ENCODE measurements at regions not wholly inside any gene's neighbourhood (a gene's known extent, or its start where the extent isn't known, plus 50 kb on each side); places are given as distances from the start of the nearest gene placed in this dataset.
A peak's percentile ranks its signal among the peaks of the same experiment; 100 is the strongest.
"Not testable (repeated sequence)": the region's sequence is repeated elsewhere in the genome, so short reads cannot be mapped to it uniquely, and the experiment has no call there.

- not testable (repeated sequence) for DNase-seq
Measured at GRCh38 chr20:50362177-50362576, 148.0 kb upstream of the PTPN1 start.

GRCh38 chr20:50363027-50363426 lies 147.2 kb upstream of the PTPN1 start:
- no peak for DNase-seq

GRCh38 chr20:50363479-50363878 lies 146.7 kb upstream of the PTPN1 start:
- no peak for DNase-seq

GRCh38 chr20:50364542-50364941 lies 145.6 kb upstream of the PTPN1 start:
- DNase-seq: no peak

GRCh38 chr20:50366270-50367103 lies 143.7 kb upstream of the PTPN1 start:
- peak; percentile 28 for DNase-seq

GRCh38 chr20:50367104-50367674 lies 143.0 kb upstream of the PTPN1 start:
- no peak for DNase-seq

GRCh38 chr20:50367739-50368375 lies 142.3 kb upstream of the PTPN1 start:
- DNase-seq: no peak

- no peak for DNase-seq
Measured at GRCh38 chr20:50368386-50368785, 141.8 kb upstream of the PTPN1 start.

GRCh38 chr20:50368813-50369224 lies 141.4 kb upstream of the PTPN1 start:
- DNase-seq: no peak

GRCh38 chr20:50369225-50370035 lies 140.8 kb upstream of the PTPN1 start:
- DNase-seq: no peak

GRCh38 chr20:50370036-50370566 lies 140.1 kb upstream of the PTPN1 start:
- no peak for DNase-seq

GRCh38 chr20:50371878-50372769 lies 138.1 kb upstream of the PTPN1 start:
- DNase-seq: no peak

- no peak for DNase-seq
Measured at GRCh38 chr20:50372770-50373088, 137.5 kb upstream of the PTPN1 start.

GRCh38 chr20:50373674-50374286 lies 136.4 kb upstream of the PTPN1 start:
- DNase-seq: no peak

GRCh38 chr20:50374541-50375078 lies 135.6 kb upstream of the PTPN1 start:
- no peak for DNase-seq

GRCh38 chr20:50376179-50376887 lies 133.8 kb upstream of the PTPN1 start:
- DNase-seq: no peak

- DNase-seq: no peak
Measured at GRCh38 chr20:50376888-50377459, 133.2 kb upstream of the PTPN1 start.

- DNase-seq: no peak
Measured at GRCh38 chr20:50378170-50379000, 131.8 kb upstream of the PTPN1 start.
